GM12892 (cell line): ENCODE measurements at regions not wholly inside any gene's neighbourhood (a gene's known extent, or its start where the extent isn't known, plus 50 kb on each side); places are given as distances from the start of the nearest gene placed in this dataset.

Source experiments
- POLR2A ChIP-seq: IDR thresholded peaks from 2 replicates; pipeline ENCODE4 v1.6.1; 2011; ENCODE audit warnings: low read depth, low read length, control low read depth
- POLR2AphosphoS5 ChIP-seq: IDR thresholded peaks from 2 replicates; pipeline ENCODE4 v1.6.1; 2011; ENCODE audit warnings: low read depth, low read length, control low read depth
- TAF1 ChIP-seq: IDR thresholded peaks from 2 replicates; pipeline ENCODE4 v1.6.1; 2011; ENCODE audit warnings: low read depth, mild to moderate bottlenecking, control low read depth, low read length, borderline replicate concordance

GRCh38 chr18:26700201-26700600, 151.8 kb upstream of the KCTD1 start:
- TF ChIP-seq POLR2A: no peak
- no peak for TF ChIP-seq POLR2AphosphoS5
- no peak for TF ChIP-seq TAF1
